Loucy (cell line): ENCODE measurements at regions not wholly inside any gene's neighbourhood (a gene's known extent, or its start where the extent isn't known, plus 50 kb on each side); places are given as distances from the start of the nearest gene placed in this dataset.

ENCODE experiments used
- H2AFZ ChIP-seq: fragments of 200-600 bp; sonication (generic); 2 replicates; pipeline ENCODE4 v1.6.0; 2016; ENCODE audit warnings: antibody characterized with exemption, mild to moderate bottlenecking, low read length, moderate library complexity
- H3F3A ChIP-seq: fragments of 200-600 bp; 2 replicates; pipeline ENCODE4 v1.6.0; 2016; ENCODE audit warnings: antibody characterized with exemption, low read depth, mild to moderate bottlenecking
- H3K27me3 ChIP-seq: fragments of 200-600 bp; sonication (generic); 2 replicates; pipeline ENCODE4 v1.6.1; 2014; ENCODE audit warnings: low read length, mild to moderate bottlenecking; ENCODE audit not compliant: insufficient read depth, poor library complexity, severe bottlenecking
- H3K36me3 ChIP-seq: fragments of 200-600 bp; sonication (generic); 2 replicates; pipeline ENCODE4 v1.6.1; 2016; ENCODE audit warnings: low read length; ENCODE audit not compliant: insufficient read depth
- H3K4me1 ChIP-seq: fragments of 200-600 bp; sonication (generic); 2 replicates; pipeline ENCODE4 v1.5.1; 2014; ENCODE audit warnings: low read length, mild to moderate bottlenecking; ENCODE audit not compliant: insufficient read depth, poor library complexity, severe bottlenecking
- H3K4me2 ChIP-seq: fragments of 200-600 bp; sonication (generic); 2 replicates; pipeline ENCODE4 v1.6.0; 2014; ENCODE audit warnings: antibody characterized with exemption, low read length, low read depth, mild to moderate bottlenecking; ENCODE audit not compliant: poor library complexity, severe bottlenecking
- H3K4me3 ChIP-seq: fragments of 200-600 bp; sonication (generic); 2 replicates; pipeline ENCODE4 v1.5.1; 2014; ENCODE audit warnings: low read length, mild to moderate bottlenecking, mixed read lengths; ENCODE audit not compliant: poor library complexity, severe bottlenecking
- H3K79me2 ChIP-seq: fragments of 200-600 bp; sonication (generic); 2 replicates; pipeline ENCODE4 v1.6.1; 2014; ENCODE audit warnings: low read length; ENCODE audit not compliant: insufficient read depth
- H3K9ac ChIP-seq: fragments of 200-600 bp; sonication (generic); 2 replicates; pipeline ENCODE4 v1.6.0; 2014; ENCODE audit warnings: mild to moderate bottlenecking, low read depth, low read length, moderate library complexity; ENCODE audit not compliant: poor library complexity, severe bottlenecking
- H3K9me2 ChIP-seq: fragments of 200-600 bp; sonication (generic); replicated peaks from 2 replicates; pipeline ENCODE4 v1.6.1; 2016; ENCODE audit warnings: low read depth, low read length, mixed read lengths
- H3K9me3 ChIP-seq: fragments of 200-600 bp; sonication (generic); 2 replicates; pipeline ENCODE4 v1.6.1; 2014; ENCODE audit warnings: mild to moderate bottlenecking, antibody characterized with exemption, low read length, low read depth; ENCODE audit not compliant: insufficient read depth
- H4K20me1 ChIP-seq: fragments of 200-600 bp; sonication (generic); 2 replicates; pipeline ENCODE4 v1.6.0; 2014; ENCODE audit warnings: antibody characterized with exemption, low read length, mild to moderate bottlenecking; ENCODE audit not compliant: insufficient read depth, poor library complexity, severe bottlenecking
- EZH2phosphoT487 ChIP-seq: fragments of 200-600 bp; IDR thresholded peaks from 2 replicates; pipeline ENCODE4 v1.6.1; 2018; ENCODE audit warnings: antibody characterized with exemption, mild to moderate bottlenecking, moderate library complexity, borderline replicate concordance
- TF ChIP-seq, protein P1 (sequence below): fragments of 200-600 bp; sonication (generic); conservative IDR thresholded peaks from 2 replicates; pipeline ENCODE4 v1.5.1; 2014; ENCODE audit warnings: mild to moderate bottlenecking, antibody characterized with exemption, low read length

DNA sequence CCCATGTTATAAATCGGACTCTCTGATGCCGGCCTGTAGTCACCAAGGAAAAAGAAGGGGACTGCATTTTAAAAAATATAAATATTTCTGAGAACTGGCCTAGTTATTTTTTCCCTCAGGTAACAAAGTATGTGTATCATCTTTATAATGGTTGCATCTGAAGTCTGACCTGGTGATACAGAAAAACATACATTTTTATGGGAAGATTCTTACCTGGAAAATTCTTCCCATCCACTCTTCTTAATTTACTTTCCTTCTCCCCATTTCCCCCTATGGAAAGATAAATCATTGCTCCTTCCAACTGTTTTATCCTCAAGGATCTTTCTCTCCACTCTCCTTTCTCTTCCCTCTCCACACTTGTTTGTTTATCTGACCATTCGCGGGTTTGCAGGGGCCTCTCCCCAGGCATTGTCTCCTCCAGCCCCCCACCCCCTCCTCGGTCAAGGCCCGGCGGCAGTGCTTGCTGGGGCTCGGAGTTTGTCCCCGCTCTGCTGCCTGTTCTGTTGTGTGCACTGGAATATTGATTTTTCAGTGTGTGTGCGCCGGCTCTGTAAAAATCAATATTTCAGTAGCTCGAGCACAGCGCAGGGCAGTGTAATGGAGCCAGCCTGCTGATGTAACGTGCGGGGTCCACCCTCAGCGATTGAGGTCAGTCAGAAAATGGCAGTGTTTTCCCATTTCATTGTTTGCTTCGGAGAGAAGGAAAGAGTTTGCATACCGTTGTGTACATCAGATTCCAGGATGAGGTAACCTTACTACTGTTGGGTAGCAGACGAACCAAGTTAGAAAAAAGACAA is 199.5 kb upstream of the NFE2L3 start:
- Histone ChIP-seq H3K9me3 (no peaks in the 10 kb centered on the region), H3K4me3 (no peak overlapping the region), H3K4me2 (no peak overlapping the region), H2AFZ (no peak overlapping the region), H4K20me1 (no peaks in the 10 kb centered on the region), H3K9me2 (no peaks in the 10 kb centered on the region), H3K79me2 (peaks cover 4% of the 10 kb centered on the region; the same call in 1 of the 2 replicates), H3K9ac (no peak overlapping the region), H3F3A (no peaks in the 10 kb centered on the region), H3K4me1 (peaks cover 22% of the 10 kb centered on the region), H3K36me3 (no peaks in the 10 kb centered on the region), H3K27me3 (peaks cover 20% of the 10 kb centered on the region)
- TF ChIP-seq EZH2phosphoT487 = no peak
- TF ChIP-seq, protein P1, sequence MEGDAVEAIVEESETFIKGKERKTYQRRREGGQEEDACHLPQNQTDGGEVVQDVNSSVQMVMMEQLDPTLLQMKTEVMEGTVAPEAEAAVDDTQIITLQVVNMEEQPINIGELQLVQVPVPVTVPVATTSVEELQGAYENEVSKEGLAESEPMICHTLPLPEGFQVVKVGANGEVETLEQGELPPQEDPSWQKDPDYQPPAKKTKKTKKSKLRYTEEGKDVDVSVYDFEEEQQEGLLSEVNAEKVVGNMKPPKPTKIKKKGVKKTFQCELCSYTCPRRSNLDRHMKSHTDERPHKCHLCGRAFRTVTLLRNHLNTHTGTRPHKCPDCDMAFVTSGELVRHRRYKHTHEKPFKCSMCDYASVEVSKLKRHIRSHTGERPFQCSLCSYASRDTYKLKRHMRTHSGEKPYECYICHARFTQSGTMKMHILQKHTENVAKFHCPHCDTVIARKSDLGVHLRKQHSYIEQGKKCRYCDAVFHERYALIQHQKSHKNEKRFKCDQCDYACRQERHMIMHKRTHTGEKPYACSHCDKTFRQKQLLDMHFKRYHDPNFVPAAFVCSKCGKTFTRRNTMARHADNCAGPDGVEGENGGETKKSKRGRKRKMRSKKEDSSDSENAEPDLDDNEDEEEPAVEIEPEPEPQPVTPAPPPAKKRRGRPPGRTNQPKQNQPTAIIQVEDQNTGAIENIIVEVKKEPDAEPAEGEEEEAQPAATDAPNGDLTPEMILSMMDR = no peak

DNA sequence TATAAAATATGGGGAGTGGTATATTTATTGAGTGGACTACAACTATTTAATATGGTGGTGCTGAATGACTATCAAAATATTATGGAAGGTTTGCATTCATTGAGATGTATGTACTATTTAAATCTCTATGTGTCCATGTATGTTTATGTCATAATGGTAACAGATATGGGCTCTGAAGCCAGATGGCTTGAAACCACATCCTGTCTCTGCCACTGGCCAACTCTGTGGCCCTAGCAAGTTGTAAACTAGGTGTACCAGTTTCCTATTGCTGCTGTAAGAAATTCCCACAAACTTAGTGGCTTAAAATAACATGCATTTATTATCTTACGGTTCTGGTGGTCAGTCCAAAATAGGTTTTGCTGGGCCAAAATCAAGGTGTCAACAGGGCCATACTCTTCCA is 198.1 kb upstream of the NFE2L3 start:
- peaks cover 20% of the 10 kb centered on the region for H3K27me3 ChIP-seq
- H3K4me3 ChIP-seq = no peak overlapping the region
- no peaks in the 10 kb centered on the region for H3F3A ChIP-seq
- no peak overlapping the region for H2AFZ ChIP-seq
- no peak for TF ChIP-seq EZH2phosphoT487
- TF ChIP-seq, protein P1 = no peak
- H3K9ac ChIP-seq = no peak overlapping the region
- H3K4me2 ChIP-seq = no peak overlapping the region
- H3K4me1 ChIP-seq = peaks cover 22% of the 10 kb centered on the region
- no peaks in the 10 kb centered on the region for H3K36me3 ChIP-seq
- H3K9me2 ChIP-seq = no peaks in the 10 kb centered on the region
- H3K79me2 ChIP-seq = peaks cover 4% of the 10 kb centered on the region; the same call in 1 of the 2 replicates
- H4K20me1 ChIP-seq = no peaks in the 10 kb centered on the region
- no peaks in the 10 kb centered on the region for H3K9me3 ChIP-seq

DNA sequence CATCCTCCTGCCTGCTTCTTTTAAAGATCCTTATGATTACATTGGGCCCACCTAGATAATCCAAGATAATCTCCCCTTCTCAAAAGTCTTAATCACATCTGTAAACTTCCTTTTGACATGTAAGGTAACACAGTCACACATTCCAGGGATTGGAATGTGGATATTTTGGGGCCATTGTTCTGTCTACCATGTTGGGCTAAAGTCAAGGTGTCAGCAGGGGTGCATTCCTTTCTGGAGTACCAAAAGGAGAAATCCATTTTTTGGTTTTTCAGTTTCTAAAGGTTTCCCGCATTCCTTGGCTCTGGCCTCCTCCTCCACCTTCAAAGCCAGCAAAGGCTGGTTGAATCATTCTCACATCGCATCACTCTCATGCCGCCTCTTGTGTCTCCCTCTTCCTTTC is 197.6 kb upstream of the NFE2L3 start:
- Histone ChIP-seq H3K36me3 (no peaks in the 10 kb centered on the region), H2AFZ (no peak overlapping the region), H3K4me1 (peaks cover 22% of the 10 kb centered on the region), H3K9me3 (no peaks in the 10 kb centered on the region), H4K20me1 (no peaks in the 10 kb centered on the region), H3K4me3 (no peak overlapping the region), H3F3A (no peaks in the 10 kb centered on the region), H3K4me2 (no peak overlapping the region), H3K9me2 (no peaks in the 10 kb centered on the region), H3K27me3 (peaks cover 24% of the 10 kb centered on the region), H3K79me2 (peaks cover 4% of the 10 kb centered on the region; the same call in 1 of the 2 replicates), H3K9ac (no peak overlapping the region)
- no peak for TF ChIP-seq EZH2phosphoT487
- TF ChIP-seq, protein P1 = no peak
